ENCODE measurements at regions not wholly inside any gene's neighbourhood (a gene's known extent, or its start where the extent isn't known, plus 50 kb on each side); places are given as distances from the start of the nearest gene placed in this dataset.

- no peak for DNase-seq (ENCODE audit: low read depth in 2 of 2)
Observed at GRCh38 chr10:133006202-133006601, 63.8 kb upstream of the CFAP46 start.

DNA sequence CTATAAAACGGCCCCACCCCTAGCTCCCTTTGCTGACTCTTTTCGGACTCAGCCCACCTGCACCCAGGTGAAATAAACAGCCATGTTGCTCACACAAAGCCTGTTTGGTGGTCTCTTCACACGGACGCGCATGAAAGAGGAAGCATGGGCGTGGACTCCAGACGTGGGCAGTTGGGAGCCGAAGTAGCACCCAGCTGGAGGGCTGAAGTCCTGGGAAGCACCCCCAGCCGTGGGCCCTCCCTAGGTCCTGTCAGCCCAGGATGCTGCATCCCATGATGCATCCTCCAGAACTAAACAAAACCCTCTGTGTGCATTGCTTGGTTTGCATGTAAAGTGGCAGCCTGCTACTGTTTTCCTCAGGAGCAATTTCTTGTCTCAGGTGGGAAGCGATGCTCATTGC lies 62.1 kb upstream of the CFAP46 start:
- no peak for DNase-seq (ENCODE audit: low read depth in 2 of 2)

DNA sequence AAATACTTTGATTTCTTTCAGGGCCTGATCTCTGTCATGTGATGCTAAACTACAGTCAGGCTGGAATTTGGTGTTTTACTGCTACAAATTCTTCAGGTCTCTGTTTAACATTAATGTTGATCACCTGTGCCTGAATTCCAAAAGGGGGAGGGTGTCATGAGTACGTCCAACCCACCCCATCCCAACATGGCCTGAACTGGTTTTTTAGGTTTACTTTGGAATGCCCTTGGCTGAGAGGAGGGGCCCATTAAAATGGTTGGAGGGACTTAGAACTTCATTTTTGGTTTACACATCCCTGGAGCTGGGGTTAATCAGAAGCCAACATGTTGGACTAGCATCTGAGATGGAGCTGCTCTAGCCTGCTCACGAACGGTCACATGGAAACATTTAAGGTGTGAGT lies 60.8 kb upstream of the CFAP46 start:
- no peak for DNase-seq (ENCODE audit: low read depth in 2 of 2)

- DNase-seq (ENCODE audit: low read depth in 2 of 2), result no peak
Observed at GRCh38 chr10:133002685-133003084, 60.3 kb upstream of the CFAP46 start.

- DNase-seq (ENCODE audit: low read depth in 2 of 2), result no peak
Observed at GRCh38 chr10:133001114-133001513, 58.7 kb upstream of the CFAP46 start.

GRCh38 chr10:133000648-133001047 lies 58.3 kb upstream of the CFAP46 start:
- DNase-seq (ENCODE audit: low read depth in 2 of 2), result no peak

DNA sequence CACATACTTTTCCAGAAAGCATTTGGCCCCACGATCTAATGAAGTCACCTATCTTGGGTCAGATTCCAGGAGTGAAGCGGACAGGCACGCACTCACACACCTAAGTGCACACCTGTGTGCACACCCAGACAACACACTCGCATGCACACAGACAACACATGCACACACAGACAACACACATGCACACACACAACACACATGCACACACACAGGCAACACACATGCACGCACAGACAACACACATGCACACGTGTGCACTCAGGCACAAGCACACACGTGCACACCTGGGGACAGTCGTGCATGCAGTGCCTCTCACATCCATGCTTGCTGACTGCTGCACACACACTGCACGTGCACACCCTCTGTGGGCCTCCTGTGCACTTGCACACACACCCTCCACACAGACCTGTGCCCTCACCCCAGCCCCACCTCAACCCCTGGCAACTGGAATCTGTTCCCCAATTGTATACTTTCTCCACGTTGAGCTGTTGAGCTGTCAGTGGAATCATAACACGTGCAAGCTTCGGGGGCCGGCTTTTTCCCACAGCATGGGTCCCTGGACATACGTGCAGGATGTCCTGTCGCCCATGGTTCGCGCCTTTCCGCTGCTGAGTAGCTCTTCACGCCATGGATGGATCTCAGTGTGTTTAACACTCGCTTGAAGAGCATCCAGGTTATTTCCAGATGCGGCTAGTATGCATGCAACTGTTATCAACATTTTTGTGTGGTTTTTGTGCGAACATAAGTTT lies 55.3 kb upstream of the CFAP46 start:
- no peak for DNase-seq (ENCODE audit: low read depth in 2 of 2)

DNA sequence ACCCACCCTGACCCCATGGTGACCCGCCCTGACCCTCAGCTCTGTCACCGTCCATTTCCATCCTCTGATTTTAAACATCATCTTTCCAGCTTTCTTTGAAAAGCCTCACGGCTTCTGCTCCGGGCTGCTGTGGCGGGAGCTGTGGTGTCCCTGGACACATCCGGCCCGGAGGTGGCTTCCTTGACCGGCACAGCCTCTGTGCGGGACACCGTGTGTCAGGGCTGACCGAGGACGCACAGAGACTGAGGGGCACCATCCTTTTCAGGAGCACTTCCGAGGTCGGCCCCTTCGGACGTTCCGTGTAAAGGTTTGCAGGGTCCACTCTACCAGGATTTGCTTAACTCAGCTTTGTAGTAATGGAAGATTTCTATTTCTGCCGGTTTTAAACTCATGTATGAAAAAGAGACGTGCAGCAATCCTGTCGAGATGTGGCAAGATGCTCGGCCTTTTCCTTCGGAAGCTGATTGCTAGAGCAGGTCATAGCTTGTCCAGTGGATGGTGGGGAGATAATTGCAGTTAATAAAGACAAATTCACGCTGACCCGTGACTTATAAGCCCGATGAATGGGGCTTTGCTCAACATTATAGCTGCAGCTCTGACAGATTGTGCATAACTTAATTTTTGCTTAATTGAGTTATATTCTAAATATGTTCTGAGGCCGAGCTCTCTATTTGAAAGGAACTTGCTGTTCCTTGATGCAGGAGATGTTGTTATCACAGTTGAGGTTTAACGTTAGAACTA lies 54.4 kb upstream of the CFAP46 start:
- no peak for DNase-seq (ENCODE audit: low read depth in 2 of 2)

- DNase-seq (ENCODE audit: low read depth in 2 of 2), result no peak
Observed at GRCh38 chr10:132995909-132996602, 53.7 kb upstream of the CFAP46 start.

GRCh38 chr10:132994811-132995210 lies 52.4 kb upstream of the CFAP46 start:
- DNase-seq (ENCODE audit: low read depth in 2 of 2), result no peak

DNA sequence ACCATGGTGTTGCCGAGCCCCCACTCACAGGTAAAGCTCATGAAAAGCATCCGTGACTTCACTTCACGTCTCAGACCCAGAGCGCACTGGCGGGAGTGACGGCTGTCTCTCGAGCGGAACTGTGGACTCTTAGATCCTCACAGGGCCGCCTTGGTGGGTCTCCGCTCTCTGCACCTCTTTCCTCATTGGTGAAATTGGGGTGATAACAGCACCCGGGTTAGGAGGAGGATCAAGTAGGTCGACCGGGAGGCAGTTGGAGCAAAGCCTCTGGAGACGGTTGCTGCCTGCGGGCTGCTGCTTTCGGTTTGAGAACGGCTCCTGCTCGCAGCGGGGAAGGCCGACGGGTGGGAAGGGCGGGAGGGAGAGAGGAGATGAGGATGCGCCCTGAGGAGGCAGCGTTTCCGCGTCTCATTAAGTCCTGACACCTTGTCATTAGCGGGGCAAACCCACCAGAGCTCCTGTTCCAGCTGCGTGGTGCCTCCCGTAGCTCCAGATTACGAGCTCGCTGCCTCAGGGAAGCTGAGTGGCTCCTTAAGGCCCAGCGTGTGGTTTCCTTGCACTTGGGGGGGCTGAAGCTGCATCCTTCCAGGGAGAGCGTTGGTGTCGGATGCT lies 51.9 kb upstream of the CFAP46 start:
- DNase-seq (ENCODE audit: low read depth in 2 of 2), result no peak

DNA sequence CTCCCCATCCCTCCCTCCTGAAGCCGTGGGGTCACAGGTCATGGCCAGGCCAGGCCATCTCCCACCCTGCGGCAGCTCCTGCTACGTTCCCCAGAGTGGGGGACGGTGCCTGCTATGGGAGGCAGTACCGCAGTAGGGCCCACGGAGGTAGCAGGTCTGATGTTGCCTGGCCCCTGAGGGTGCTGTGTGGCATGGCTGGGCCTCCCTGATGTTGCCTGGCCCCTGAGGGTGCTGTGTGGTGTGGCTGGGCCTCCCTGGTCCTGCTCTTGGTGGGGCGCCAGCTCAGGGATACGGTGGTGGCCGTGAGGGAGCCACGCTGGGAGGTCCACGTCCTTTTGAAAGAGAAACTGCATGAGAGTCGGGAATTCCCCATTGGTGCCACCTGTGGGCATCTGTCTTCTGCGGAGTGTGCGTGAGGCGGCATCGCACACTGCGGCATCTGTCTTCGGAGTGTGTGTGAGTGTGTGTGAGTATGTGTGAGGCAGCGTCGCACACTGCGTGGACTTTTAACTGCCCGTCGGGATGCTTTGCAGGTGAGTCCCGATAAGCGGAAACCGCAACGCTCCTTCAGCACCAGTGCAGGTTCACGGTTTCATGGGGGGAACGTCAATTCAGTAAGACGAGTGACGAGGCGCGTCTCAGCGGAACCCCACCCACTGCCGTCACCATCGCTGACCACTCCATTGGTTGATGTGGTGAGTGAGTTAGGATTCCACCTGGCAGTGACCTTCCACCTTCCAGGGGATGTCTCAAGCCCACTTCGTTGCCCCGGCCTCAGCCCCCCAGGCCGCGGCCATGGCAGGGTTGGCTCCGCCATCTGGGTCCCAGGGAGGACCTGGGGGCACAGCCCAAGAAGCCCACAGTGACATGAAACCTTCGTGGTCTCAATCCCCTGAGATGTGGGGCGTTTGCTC lies 51.2 kb upstream of the CFAP46 start:
- no peak for DNase-seq (ENCODE audit: low read depth in 2 of 2)

GRCh38 chr10:132992433-132993215 lies 50.3 kb upstream of the CFAP46 start:
- no peak for DNase-seq (ENCODE audit: low read depth in 2 of 2)

Data from dermis microvascular lymphatic vessel endothelial cell (primary cell).